GM12873 (cell line): ENCODE measurements at regions not wholly inside any gene's neighbourhood (a gene's known extent, or its start where the extent isn't known, plus 50 kb on each side); places are given as distances from the start of the nearest gene placed in this dataset.

Experiments used
- TF ChIP-seq, protein P1 (sequence below): IDR thresholded peaks from 2 replicates; pipeline ENCODE4 v1.5.1; 2012; ENCODE audit warnings: low read depth, mild to moderate bottlenecking, moderate library complexity, low read length, control low read depth; ENCODE audit not compliant: insufficient read depth; ENCODE audit errors: missing control alignments

GRCh38 chr18:1090758-1091157 is 186.1 kb downstream of the ADCYAP1 start:
- TF ChIP-seq, protein P1, sequence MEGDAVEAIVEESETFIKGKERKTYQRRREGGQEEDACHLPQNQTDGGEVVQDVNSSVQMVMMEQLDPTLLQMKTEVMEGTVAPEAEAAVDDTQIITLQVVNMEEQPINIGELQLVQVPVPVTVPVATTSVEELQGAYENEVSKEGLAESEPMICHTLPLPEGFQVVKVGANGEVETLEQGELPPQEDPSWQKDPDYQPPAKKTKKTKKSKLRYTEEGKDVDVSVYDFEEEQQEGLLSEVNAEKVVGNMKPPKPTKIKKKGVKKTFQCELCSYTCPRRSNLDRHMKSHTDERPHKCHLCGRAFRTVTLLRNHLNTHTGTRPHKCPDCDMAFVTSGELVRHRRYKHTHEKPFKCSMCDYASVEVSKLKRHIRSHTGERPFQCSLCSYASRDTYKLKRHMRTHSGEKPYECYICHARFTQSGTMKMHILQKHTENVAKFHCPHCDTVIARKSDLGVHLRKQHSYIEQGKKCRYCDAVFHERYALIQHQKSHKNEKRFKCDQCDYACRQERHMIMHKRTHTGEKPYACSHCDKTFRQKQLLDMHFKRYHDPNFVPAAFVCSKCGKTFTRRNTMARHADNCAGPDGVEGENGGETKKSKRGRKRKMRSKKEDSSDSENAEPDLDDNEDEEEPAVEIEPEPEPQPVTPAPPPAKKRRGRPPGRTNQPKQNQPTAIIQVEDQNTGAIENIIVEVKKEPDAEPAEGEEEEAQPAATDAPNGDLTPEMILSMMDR = no peak

GRCh38 chr18:1092228-1092627 is 187.6 kb downstream of the ADCYAP1 start:
- TF ChIP-seq, protein P1 = no peak

GRCh38 chr18:1094409-1094808 is 189.7 kb downstream of the ADCYAP1 start:
- TF ChIP-seq, protein P1 = no peak

- TF ChIP-seq, protein P1 = no peak
These were observed 198.2 kb downstream of the ADCYAP1 start for GRCh38 chr18:1102848-1103247.

GRCh38 chr18:1103537-1103936 is 198.9 kb downstream of the ADCYAP1 start:
- TF ChIP-seq, protein P1 = no peak

- TF ChIP-seq, protein P1 = no peak
These were observed 199.7 kb downstream of the ADCYAP1 start for GRCh38 chr18:1104181-1104881.

- TF ChIP-seq, protein P1 = no peak
These were observed 219.8 kb downstream of the ADCYAP1 start for GRCh38 chr18:1124495-1124894.

- TF ChIP-seq, protein P1 = no peak
These were observed 228.9 kb downstream of the ADCYAP1 start for GRCh38 chr18:1133541-1133940.
